Smooth muscle cell (in vitro differentiated cells): ENCODE measurements at regions not wholly inside any gene's neighbourhood (a gene's known extent, or its start where the extent isn't known, plus 50 kb on each side); places are given as distances from the start of the nearest gene placed in this dataset.
A peak's percentile ranks its signal among the peaks of the same experiment; 100 is the strongest.

ENCODE experiments used
- DNase-seq: peaks from one replicate; lab custom pipeline; 2025; ENCODE audit not compliant: unreplicated experiment; lab: John Stamatoyannopoulos, UW
- H2AFZ ChIP-seq: fragments of 200-600 bp; sonication (generic); 2 replicates; pipeline ENCODE4 v1.6.0; 2016; ENCODE audit warnings: antibody characterized with exemption, low read depth, mild to moderate bottlenecking
- H3F3A ChIP-seq: fragments of 200-600 bp; sonication (generic); 2 replicates; pipeline ENCODE4 v1.6.0; 2017; ENCODE audit warnings: antibody characterized with exemption, low read depth
- H3K27ac ChIP-seq: fragments of 200-600 bp; sonication (generic); 2 replicates; pipeline ENCODE4 v1.5.1; 2016; ENCODE audit warnings: low read depth, mild to moderate bottlenecking
- H3K27me3 ChIP-seq: fragments of 200-600 bp; sonication (generic); 2 replicates; pipeline ENCODE4 v1.6.1; 2016; ENCODE audit warnings: low read depth, mild to moderate bottlenecking
- H3K36me3 ChIP-seq: fragments of 200-600 bp; sonication (generic); 2 replicates; pipeline ENCODE4 v1.5.1; 2016; ENCODE audit warnings: low read depth
- H3K4me1 ChIP-seq: fragments of 200-600 bp; sonication (generic); 2 replicates; pipeline ENCODE4 v1.5.1; 2016; ENCODE audit warnings: low read depth
- H3K4me2 ChIP-seq: fragments of 200-600 bp; sonication (generic); 2 replicates; pipeline ENCODE4 v1.6.0; 2016; ENCODE audit warnings: mild to moderate bottlenecking
- H3K4me3 ChIP-seq: fragments of 200-600 bp; sonication (generic); 2 replicates; pipeline ENCODE4 v1.5.1; 2016; ENCODE audit warnings: mild to moderate bottlenecking
- H3K79me2 ChIP-seq: fragments of 200-600 bp; sonication (generic); 2 replicates; pipeline ENCODE4 v1.6.0; 2016; ENCODE audit warnings: low read depth, mild to moderate bottlenecking
- H3K9ac ChIP-seq: fragments of 200-600 bp; sonication (generic); 2 replicates; pipeline ENCODE4 v1.6.0; 2016; ENCODE audit warnings: low read depth
- H3K9me3 ChIP-seq: fragments of 200-600 bp; sonication (generic); replicated peaks from 2 replicates; pipeline ENCODE4 v1.5.1; 2016; ENCODE audit warnings: low read depth
- H4K20me1 ChIP-seq: fragments of 200-600 bp; sonication (generic); 2 replicates; pipeline ENCODE4 v1.6.0; 2016; ENCODE audit warnings: low read depth
- WGBS: methylation state at CpG from one replicate; pipeline ENCODE4 v1.1.7; 2016; ENCODE audit warnings: low lambda C conversion rate; 5-methylcytosine and 5-hydroxymethylcytosine counted together
- TF ChIP-seq, protein P1 (sequence below): fragments of 200-600 bp; sonication (generic); IDR thresholded peaks from 2 replicates; pipeline ENCODE4 v1.5.1; 2017; ENCODE audit warnings: borderline replicate concordance, mild to moderate bottlenecking, antibody characterized with exemption; ENCODE audit not compliant: insufficient read depth, poor library complexity, severe bottlenecking

GRCh38 chr6:55955684-55956083 is 80.3 kb upstream of the BMP5 start:
- Histone ChIP-seq H3K36me3 (no peaks in the 10 kb centered on the region), H3K27me3 (no peaks in the 10 kb centered on the region), H3K4me1 (no peaks in the 10 kb centered on the region), H3K4me3 (no peak overlapping the region), H3K9me3 (no peaks in the 10 kb centered on the region), H4K20me1 (no peaks in the 10 kb centered on the region), H2AFZ (peak overlapping the region; percentile 40), H3K4me2 (peak overlapping the region; percentile 1), H3K27ac (no peak overlapping the region), H3K9ac (no peak overlapping the region), H3K79me2 (no peaks in the 10 kb centered on the region), H3F3A (peaks cover 9% of the 10 kb centered on the region)
- TF ChIP-seq, protein P1, sequence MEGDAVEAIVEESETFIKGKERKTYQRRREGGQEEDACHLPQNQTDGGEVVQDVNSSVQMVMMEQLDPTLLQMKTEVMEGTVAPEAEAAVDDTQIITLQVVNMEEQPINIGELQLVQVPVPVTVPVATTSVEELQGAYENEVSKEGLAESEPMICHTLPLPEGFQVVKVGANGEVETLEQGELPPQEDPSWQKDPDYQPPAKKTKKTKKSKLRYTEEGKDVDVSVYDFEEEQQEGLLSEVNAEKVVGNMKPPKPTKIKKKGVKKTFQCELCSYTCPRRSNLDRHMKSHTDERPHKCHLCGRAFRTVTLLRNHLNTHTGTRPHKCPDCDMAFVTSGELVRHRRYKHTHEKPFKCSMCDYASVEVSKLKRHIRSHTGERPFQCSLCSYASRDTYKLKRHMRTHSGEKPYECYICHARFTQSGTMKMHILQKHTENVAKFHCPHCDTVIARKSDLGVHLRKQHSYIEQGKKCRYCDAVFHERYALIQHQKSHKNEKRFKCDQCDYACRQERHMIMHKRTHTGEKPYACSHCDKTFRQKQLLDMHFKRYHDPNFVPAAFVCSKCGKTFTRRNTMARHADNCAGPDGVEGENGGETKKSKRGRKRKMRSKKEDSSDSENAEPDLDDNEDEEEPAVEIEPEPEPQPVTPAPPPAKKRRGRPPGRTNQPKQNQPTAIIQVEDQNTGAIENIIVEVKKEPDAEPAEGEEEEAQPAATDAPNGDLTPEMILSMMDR = no peak
- 35% methylated on average over 1 of the region's 1 CpG for WGBS
- DNase-seq = no peak

GRCh38 chr6:55954436-55954835 is 79.0 kb upstream of the BMP5 start:
- no peak overlapping the region for H3K9ac ChIP-seq
- H2AFZ ChIP-seq = no peak overlapping the region
- H3K4me1 ChIP-seq = no peaks in the 10 kb centered on the region
- no peaks in the 10 kb centered on the region for H3K79me2 ChIP-seq
- H3K4me2 ChIP-seq = no peak overlapping the region
- peaks cover 9% of the 10 kb centered on the region for H3F3A ChIP-seq
- DNase-seq = no peak
- H3K4me3 ChIP-seq = no peak overlapping the region
- no peak overlapping the region for H3K27ac ChIP-seq
- no peaks in the 10 kb centered on the region for H3K9me3 ChIP-seq
- H3K36me3 ChIP-seq = no peaks in the 10 kb centered on the region
- H4K20me1 ChIP-seq = no peaks in the 10 kb centered on the region
- TF ChIP-seq, protein P1 = no peak
- no peaks in the 10 kb centered on the region for H3K27me3 ChIP-seq

GRCh38 chr6:55953335-55953734 is 77.9 kb upstream of the BMP5 start:
- H3F3A ChIP-seq = peaks cover 3% of the 10 kb centered on the region
- TF ChIP-seq, protein P1 = peak; percentile 31
- H3K79me2 ChIP-seq = no peaks in the 10 kb centered on the region
- H3K27me3 ChIP-seq = no peaks in the 10 kb centered on the region
- no peak overlapping the region for H3K9ac ChIP-seq
- H3K4me2 ChIP-seq = no peak overlapping the region
- no peaks in the 10 kb centered on the region for H4K20me1 ChIP-seq
- no peaks in the 10 kb centered on the region for H3K4me1 ChIP-seq
- no peak for DNase-seq
- H3K27ac ChIP-seq = no peak overlapping the region
- peak overlapping the region; percentile 18 for H3K4me3 ChIP-seq
- H3K36me3 ChIP-seq = no peaks in the 10 kb centered on the region
- H3K9me3 ChIP-seq = no peaks in the 10 kb centered on the region
- WGBS = 79% methylated on average over 7 of the region's 7 CpGs
- H2AFZ ChIP-seq = no peak overlapping the region

- TF ChIP-seq, protein P1 = no peak
- no peak overlapping the region for H2AFZ ChIP-seq
- no peaks in the 10 kb centered on the region for H3K4me1 ChIP-seq
- H3K9ac ChIP-seq = no peak overlapping the region
- no peak overlapping the region for H3K4me2 ChIP-seq
- no peaks in the 10 kb centered on the region for H3K79me2 ChIP-seq
- no peaks in the 10 kb centered on the region for H3F3A ChIP-seq
- no peak overlapping the region for H3K4me3 ChIP-seq
- no peaks in the 10 kb centered on the region for H3K36me3 ChIP-seq
- H3K27ac ChIP-seq = no peak overlapping the region
- 94% methylated on average over 19 of the region's 26 CpGs for WGBS
- no peaks in the 10 kb centered on the region for H3K9me3 ChIP-seq
- DNase-seq = no peak
- H3K27me3 ChIP-seq = no peaks in the 10 kb centered on the region
- H4K20me1 ChIP-seq = no peaks in the 10 kb centered on the region
Measured at GRCh38 chr6:55950071-55950814, 74.9 kb upstream of the BMP5 start.
